Kidney (tissue), 13 donors: ENCODE measurements at regions not wholly inside any gene's neighbourhood (a gene's known extent, or its start where the extent isn't known, plus 50 kb on each side); places are given as distances from the start of the nearest gene placed in this dataset.

Experiments
- DNase-seq, 5 donors: peaks; one replicate each; pipeline ENCODE4 v3.0.0-alpha.2; 2013 to 2020
- FAIRE-seq: peaks from 2 replicates; lab custom pipeline; 2012; peaks lifted over from hg19 to GRCh38; lab: Jason Lieb, UNC
- H3K27ac ChIP-seq, 2 donors: one replicate each; pipeline ENCODE4 v1.7.0; 2013; ENCODE audit warnings: low read depth in 2 of 2, low read length in 2 of 2, inconsistent platforms in 1 of 2
- H3K27me3 ChIP-seq: one replicate; pipeline ENCODE4 v1.7.1; 2013; ENCODE audit warnings: low read length, inconsistent platforms; ENCODE audit not compliant: control insufficient read depth, insufficient read depth
- H3K36me3 ChIP-seq, 3 donors: one replicate each; pipeline versions ENCODE4 v1.7.0 to v1.7.1; 2013; ENCODE audit warnings: low read length in 3 of 3, control low read depth in 1 of 3, inconsistent platforms in 1 of 3; ENCODE audit not compliant: insufficient read depth in 3 of 3, control insufficient read depth in 2 of 3
- H3K4me1 ChIP-seq, 3 donors: one replicate each; pipeline versions ENCODE4 v1.7.0 to v1.7.1; 2013; ENCODE audit warnings: low read length in 3 of 3, inconsistent platforms in 1 of 3, low read depth in 1 of 3; ENCODE audit not compliant: control insufficient read depth in 2 of 3, insufficient read depth in 2 of 3
- H3K4me3 ChIP-seq, 3 donors: one replicate each; pipeline versions ENCODE4 v1.7.0 to v1.8.1; 2013; ENCODE audit warnings: low read length in 3 of 3, control low read depth in 1 of 3, inconsistent platforms in 1 of 3
- H3K9ac ChIP-seq, 3 donors: one replicate each; pipeline versions ENCODE4 v1.7.0 to v1.7.1; 2013; ENCODE audit warnings: low read length in 3 of 3, control low read depth in 1 of 3, inconsistent platforms in 1 of 3
- H3K9me3 ChIP-seq, 3 donors: one replicate each; pipeline versions ENCODE4 v1.7.0 to v1.7.1; 2013; ENCODE audit warnings: low read length in 3 of 3, control low read depth in 1 of 3, inconsistent platforms in 1 of 3; ENCODE audit not compliant: control insufficient read depth in 2 of 3, insufficient read depth in 1 of 3
- intact Hi-C: fragments of 100-400 bp; cut with DNase I; formaldehyde crosslinking; loops from one replicate; pipeline ENCODE4 v1.11.1; 2022
- TF ChIP-seq, protein P1 (sequence below): IDR thresholded peaks from 3 replicates; pipeline ENCODE4 v1.5.1; 2012; ENCODE audit warnings: mild to moderate bottlenecking, moderate library complexity, borderline replicate concordance; ENCODE audit not compliant: insufficient read depth; ENCODE audit errors: extremely low read depth
- donor health status: control.
- donor health status: control.
- donor health status: control.
- donor health status: control.
- donor health status: control.
- donor health status: DM: yes; HTN: yes; CAD: no.
- donor health status: Normal renal cell carcinoma (clear cell type).

DNA sequence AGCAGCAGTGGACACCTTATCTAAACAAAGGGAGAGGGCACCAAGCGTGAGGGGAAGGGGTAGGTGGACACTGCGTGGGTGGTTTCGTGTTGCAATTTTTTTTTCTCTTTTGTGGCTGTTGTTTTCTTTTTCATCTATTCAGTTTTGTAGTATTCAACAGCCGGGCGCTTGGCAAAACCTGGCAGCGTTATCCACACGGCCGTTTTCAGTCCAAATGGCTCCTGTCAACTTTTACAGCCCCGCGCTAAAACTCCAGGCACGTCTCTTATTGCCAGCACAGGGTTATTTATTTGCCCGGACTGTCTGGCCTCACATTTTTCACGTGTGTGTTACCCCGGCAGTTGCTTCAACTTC is 192.2 kb downstream of the BCOR start:
- TF ChIP-seq, protein P1, sequence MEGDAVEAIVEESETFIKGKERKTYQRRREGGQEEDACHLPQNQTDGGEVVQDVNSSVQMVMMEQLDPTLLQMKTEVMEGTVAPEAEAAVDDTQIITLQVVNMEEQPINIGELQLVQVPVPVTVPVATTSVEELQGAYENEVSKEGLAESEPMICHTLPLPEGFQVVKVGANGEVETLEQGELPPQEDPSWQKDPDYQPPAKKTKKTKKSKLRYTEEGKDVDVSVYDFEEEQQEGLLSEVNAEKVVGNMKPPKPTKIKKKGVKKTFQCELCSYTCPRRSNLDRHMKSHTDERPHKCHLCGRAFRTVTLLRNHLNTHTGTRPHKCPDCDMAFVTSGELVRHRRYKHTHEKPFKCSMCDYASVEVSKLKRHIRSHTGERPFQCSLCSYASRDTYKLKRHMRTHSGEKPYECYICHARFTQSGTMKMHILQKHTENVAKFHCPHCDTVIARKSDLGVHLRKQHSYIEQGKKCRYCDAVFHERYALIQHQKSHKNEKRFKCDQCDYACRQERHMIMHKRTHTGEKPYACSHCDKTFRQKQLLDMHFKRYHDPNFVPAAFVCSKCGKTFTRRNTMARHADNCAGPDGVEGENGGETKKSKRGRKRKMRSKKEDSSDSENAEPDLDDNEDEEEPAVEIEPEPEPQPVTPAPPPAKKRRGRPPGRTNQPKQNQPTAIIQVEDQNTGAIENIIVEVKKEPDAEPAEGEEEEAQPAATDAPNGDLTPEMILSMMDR = no peak
- Histone ChIP-seq H3K9me3 (no peaks in the 10 kb centered on the region), H3K27me3 (peaks cover 2% of the 10 kb centered on the region), H3K27ac (no peak overlapping the region), H3K9ac (no peak overlapping the region), H3K36me3 (no peaks in the 10 kb centered on the region), H3K4me1 (peaks cover 0 to 13% (median 0%) of the 10 kb centered on the region in 3 donors), H3K4me3 (no peak overlapping the region)
- DNase-seq (peak in 4 of 5 donors; percentile 57 to 87 (median 76)), FAIRE-seq (no peak)
- intact Hi-C loops = no loop called here

DNA sequence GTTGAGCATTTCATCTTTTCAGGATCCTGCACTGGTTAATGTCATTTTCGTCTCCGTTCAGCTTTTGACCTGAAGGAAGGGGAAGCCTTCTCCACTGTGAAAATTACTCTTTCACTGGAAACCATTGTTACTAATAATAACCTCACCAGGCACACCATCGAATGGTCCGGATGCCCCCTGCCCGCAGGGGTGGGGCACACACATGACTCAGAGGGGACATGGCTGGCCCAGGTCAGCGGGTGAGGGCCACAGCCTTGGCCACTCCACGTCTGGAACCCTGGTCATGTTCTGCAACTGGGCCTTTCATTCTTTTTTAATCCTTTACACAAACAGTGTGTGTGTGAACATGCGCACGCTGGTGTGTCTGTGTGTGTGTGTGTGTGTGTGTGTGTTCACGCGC is 191.8 kb downstream of the BCOR start:
- intact Hi-C loops = no loop called here
- DNase-seq (no peak), FAIRE-seq (no peak)
- Histone ChIP-seq H3K27me3 (peaks cover 2% of the 10 kb centered on the region), H3K36me3 (no peaks in the 10 kb centered on the region), H3K9ac (no peak overlapping the region), H3K27ac (peak overlapping the region in 1 of 2 donors; percentile 13), H3K9me3 (no peaks in the 10 kb centered on the region), H3K4me3 (no peak overlapping the region), H3K4me1 (peaks cover 0 to 13% (median 0%) of the 10 kb centered on the region in 3 donors)
- TF ChIP-seq, protein P1 = no peak

DNA sequence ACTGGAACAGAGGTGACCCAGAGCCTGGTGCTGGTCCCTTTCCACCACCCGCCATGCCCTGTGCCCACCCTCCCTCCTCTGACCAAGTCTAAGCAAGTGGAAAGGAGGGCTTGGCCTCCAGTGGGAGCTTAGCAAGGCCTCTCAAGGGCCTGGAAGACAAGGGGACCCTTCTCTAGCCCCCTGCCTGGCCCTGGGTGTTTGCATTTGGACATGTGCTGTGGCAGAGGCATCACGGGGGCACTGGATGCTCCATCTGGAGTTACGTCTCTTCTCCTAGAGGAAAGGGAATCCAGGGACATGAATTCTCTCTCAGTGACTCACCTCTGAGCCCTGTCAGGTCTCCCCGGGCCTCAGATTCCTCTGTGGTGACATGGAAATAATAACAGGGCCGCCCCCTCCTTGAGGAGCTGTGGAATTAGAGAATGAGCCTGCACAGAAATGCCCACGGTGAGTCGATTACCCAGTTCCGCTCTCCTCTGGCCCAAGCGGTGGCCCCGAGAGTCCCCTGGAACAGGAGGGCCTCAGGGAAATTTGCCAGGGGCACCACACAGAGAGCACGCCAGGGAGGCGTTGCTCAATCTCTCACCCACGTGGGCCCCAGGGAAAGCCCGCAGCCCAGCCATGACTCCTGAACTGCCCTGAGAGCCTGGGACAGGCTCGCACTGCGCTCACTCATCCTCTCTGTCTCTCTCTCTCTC is 189.6 kb downstream of the BCOR start:
- no peaks in the 10 kb centered on the region for H3K9me3 ChIP-seq
- H3K27me3 ChIP-seq = no peaks in the 10 kb centered on the region
- TF ChIP-seq, protein P1 = no peak
- no peak overlapping the region for H3K4me3 ChIP-seq
- no peaks in the 10 kb centered on the region for H3K36me3 ChIP-seq
- intact Hi-C loops = no loop called here
- FAIRE-seq = no peak
- peaks cover 0 to 13% (median 0%) of the 10 kb centered on the region in 3 donors for H3K4me1 ChIP-seq
- H3K9ac ChIP-seq = no peak overlapping the region
- H3K27ac ChIP-seq = no peak overlapping the region
- peak in 2 of 5 donors; percentile 37 to 89 for DNase-seq
